GM19463 (cell line): ENCODE measurements at regions not wholly inside any gene's neighbourhood (a gene's known extent, or its start where the extent isn't known, plus 50 kb on each side); places are given as distances from the start of the nearest gene placed in this dataset.
"Not testable (repeated sequence)": the region's sequence is repeated elsewhere in the genome, so short reads cannot be mapped to it uniquely, and the experiment has no call there.

Source experiments
- ATAC-seq: cut with Tn5 transposase; IDR thresholded peaks from one replicate; pipeline ENCODE4 v1.9.1; 2021; ENCODE audit warnings: mild to moderate bottlenecking, moderate library complexity; ENCODE audit not compliant: unreplicated experiment

DNA sequence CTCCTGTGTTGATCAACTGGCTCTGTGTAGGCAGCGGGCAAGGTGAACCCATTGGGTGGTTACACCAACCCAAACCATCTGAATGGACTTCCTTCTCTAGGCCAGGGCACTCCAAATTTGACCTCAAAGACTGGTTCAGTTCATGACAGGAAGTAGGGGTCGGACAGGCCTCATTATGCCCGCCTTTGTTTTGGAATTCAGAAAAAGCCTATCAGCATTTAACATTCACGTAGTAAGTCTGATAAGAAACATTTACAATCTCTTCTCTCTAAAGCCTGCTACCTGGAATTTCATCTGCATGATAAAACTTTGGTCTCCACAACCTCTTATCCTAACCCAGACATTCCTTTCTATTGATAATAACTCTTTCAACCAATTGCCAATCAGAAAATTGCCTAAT is 97.1 kb upstream of the ETV3 start:
- no peak for ATAC-seq

DNA sequence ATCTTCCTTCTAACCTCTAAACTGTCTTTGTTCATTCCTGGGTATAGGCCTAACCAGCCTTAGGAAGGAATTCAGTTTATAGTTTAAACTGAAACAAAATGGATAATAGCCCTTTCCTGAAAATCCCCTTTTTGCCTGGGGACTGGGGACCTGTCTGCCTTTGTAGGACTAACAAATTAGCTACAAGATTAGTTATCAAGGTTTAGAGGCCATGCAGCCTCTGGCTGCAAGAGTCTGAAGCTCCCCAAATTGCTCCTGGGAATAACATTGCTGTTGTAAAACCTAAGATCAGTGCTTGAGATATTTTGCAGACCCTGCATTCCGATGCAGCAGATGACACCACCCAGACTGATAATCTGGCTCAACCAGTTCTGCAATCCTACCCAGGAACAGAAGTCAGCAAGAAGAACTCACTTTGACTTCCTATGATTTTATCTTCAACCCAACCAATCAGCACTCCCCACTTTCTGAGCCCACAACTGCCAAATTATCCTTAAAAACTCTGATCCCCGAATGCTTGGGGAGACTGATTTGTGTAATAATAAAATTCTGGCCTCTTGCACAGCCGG is 96.6 kb upstream of the ETV3 start:
- ATAC-seq = no peak

DNA sequence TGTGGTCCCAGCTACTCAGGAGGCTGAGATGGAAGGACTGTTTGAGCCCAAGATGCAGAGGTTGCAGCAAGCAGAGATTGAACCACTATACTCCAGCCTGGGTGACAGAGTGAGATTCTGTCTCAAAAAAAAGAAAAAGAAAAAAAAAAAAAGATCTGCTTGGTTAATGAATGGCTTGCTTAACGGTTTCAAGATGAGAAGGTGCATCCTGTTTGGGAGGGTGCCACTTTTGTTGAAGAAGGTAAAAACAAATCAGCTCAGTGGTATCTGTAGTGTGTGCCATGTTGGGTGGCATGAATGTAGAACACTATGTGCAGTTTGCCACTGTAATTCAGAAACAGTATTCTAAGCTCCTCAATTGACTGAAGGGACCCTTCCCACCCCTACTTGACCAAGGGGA is 94.9 kb upstream of the ETV3 start:
- peak; percentile 84 for ATAC-seq

DNA sequence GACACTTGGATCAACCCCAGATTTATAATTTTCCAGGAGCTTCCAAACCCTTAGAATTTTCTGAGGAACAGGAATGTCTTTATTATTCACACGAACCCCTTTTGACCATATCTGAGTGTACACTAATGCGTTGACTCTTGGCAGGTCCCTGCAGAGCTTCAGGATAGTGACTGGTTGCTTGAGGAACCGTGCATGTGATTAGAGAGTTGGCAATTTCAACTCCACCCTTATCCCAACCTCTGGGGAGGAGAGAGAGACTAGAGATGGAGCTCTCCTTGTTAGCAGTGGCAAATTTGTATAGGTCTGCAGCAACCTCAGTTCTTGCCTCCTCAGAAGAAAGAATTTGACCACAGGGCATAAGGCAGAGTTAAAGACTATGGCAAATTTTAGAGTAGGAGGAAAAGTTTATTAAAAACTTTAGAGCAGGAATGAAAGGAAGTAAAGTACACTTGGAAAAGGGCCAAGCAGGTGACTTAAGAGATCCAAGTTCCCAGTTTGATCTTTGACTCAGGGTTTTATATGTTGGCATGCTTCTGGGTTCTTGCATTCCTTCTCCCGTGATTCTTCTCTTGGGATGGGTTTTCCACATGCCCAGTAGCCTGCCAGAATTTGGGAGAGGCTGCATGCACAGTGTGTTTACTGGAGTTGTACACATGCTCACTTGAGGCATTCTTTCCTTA is 93.8 kb upstream of the ETV3 start:
- ATAC-seq = no peak

DNA sequence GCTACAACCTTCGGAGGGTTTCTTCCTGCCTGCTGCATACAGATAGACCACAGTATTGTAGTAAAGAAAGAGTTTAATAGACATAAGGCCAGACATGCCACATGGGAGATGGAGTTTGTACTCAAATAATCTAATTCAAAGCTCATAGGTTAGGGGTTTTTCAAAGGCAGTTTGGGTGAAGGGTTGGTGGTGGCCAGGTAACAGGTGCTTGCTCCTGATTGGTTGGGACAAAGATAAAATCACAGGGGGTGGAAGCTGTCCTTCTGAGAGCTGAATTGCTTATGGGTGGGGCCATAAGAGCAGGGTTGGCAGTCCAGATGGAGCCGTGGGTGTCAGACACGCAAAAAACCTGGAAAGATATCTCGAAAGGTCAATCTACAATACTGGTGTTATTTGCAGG is 92.3 kb upstream of the ETV3 start:
- no peak for ATAC-seq

DNA sequence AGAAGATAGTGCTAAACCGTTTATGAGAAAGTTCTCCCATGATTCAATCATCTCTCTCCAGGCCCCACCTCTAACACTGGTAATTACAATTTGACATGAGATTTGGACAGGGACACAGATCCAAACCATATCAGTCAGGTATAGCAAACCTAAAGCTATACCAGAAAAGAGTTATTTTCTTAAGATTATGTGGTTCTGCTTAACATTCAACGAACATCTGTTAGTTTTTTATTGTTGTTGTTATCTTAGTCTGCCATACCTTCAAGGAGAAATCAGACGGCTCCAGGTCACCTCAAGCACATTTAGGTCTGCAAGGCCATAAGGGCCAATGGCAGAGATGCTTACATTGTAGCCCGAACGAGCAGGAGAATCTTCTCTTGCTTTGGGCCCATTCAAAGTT is 89.5 kb upstream of the ETV3 start:
- no peak for ATAC-seq

DNA sequence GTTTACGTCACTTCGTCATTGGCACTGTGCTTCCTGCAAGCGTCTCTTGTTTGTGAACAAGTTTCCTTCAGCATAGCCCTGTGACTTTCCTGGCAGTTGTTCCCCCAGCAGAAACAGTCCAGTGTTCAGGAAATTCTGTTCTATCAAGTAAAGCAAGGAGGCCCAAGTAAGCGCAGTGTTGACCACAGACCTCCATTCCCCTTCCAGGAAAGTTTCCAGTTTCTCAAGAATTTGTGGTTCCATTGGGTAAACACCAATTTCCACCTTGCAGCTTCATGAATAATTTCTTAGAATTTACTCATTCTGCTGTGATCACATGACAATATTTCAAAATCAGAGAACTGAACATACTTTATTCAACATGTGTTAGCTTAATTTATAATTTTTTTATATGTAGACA is 88.5 kb upstream of the ETV3 start:
- no peak for ATAC-seq

DNA sequence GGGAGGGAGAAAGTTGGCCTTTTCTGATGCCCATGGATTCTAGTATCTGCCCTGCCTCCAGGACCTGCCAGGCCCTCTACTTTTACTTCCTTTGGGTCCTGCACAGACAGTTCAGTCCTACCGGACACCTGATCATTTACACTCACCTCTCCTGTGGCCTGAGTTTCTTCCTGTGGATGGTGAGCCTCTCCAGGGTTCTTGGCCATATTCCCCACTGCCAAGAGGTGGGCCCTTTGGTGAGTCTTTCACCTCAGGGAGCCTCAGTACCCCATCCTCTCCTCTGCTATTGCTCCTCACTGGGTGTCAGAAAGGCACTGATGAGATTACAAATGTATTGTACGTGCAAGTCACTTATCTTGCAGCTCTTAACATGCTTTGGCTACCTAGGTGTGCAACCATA is 81.4 kb upstream of the ETV3 start:
- ATAC-seq = no peak

DNA sequence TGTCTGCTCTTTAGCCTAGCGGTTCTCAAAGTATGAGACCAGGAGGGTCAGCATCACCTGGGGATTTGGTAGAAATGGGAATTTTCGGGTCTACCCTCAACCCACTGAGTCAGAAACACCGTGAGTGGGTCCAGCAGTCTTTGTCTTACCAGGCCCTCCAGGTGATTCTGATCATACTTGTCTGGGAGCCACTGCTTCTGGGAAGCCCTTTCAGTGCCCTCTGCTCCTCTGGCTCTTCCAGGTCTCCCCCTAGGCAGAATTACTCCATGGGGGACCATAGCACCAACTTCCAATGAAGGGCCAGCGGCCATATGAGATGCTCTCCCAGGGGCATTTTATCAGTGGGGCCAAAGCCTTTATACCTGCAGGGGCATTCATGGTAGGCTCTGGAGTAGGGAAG is 81.0 kb upstream of the ETV3 start:
- no peak for ATAC-seq

DNA sequence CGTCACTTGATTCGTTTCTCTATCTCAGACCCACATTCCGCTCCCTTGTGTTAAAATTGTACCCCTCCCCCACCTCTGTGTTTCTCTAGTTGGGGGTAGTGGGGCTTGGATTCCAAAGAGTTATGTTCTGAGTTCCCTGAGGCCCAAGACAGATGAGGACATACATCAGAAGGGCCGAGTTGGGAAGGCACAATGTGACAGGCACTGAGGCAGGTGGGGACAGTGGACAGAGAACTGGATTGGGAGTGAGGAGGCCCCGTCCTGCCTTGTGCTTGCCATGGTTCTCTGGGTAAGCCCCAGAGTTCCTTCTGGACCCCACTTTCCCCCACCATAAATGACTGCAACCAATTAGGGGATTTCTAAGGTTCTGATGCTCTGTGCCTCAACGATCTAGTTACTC is 80.5 kb upstream of the ETV3 start:
- no peak for ATAC-seq

DNA sequence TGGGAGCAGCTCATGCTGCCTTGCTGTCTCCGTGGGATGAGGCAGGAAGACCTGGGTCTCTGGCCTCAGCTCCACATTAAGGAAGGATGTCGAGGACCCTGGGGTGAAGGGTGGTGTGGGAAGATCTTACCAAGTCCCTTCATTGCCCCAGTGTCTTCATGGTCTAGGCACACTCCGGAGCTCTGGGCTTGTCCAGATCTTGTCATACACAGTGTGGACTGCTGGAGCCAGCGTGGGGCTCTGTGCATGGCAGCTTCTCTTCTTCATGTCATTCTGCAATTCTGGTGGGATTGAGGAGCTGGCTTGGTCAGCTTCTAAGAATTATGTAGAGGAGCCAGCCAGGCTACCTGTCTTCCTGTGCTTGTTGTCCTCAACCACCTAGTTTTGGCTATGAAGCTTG is 79.3 kb upstream of the ETV3 start:
- no peak for ATAC-seq

DNA sequence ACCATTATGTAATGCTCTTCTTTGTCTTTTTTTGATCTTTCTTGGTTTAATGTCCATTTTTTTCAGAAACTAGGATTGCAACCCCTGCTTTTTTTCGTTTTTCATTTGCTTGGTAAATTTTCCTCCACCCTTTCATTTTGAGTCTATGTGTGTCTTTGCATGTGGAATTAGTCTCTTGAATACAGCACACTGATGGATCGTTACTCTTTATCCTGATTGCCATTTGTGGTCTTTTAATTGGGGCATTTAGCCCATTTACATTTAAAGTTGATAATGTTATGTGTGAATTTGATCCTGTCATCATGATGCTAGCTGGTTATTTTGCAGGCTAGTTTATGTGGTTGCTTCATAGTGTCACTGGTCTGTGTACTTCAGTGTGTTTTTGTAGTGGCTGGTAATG is 75.6 kb upstream of the ETV3 start:
- ATAC-seq = no peak

DNA sequence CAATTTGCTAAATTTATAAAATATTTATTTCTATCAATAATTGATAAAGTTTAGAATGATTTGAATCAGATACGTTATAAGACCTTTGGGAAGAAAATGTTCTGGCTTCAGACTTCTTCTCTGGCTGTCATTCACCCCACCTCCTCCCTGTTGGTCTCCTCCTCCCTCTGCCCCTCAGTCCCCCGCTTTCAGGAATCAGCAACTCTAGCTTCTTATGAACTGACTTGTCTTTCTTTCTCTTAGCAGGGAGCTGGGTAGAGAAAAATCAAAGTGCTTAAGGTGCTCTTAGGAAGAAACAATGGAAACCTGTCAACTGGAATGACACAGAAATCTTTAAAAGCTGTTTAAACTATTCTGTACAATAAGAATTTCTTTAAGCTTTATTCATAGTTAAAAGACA is 71.3 kb upstream of the ETV3 start:
- ATAC-seq = no peak

DNA sequence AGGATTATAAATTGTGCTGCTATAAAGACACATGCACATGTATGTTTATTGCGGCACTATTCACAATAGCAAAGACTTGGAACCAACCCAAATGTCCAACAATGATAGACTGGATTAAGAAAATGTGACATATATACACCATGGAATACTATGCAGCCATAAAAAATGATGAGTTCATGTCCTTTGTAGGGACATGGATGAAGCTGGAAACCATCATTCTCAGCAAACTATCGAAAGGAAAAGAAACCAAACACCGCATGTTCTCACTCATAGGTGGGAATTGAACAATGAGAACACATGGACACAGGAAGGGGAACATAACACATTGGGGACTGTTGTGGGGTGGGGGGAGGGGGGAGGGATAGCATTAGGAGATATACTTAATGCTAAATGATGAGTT is 67.8 kb upstream of the ETV3 start:
- not testable (repeated sequence) for ATAC-seq

DNA sequence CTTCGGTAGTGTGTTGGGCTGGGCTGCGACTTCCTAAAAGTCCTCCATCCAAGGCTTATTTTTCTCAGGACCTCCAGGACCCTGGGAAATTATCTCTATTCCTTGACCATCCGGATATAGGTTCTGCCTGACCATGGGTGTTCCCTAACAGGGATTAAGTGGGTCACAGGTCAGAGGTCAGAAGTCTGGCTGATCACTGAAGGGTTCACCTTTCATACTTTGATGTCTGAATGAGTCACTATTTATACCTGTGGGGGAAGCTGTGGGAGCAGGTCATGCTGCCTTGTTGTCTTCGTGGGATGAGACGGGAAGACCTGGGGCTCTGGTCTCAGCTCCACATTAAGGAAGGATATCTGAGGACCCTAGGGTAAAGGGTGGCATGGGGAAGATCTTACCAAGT is 65.0 kb upstream of the ETV3 start:
- ATAC-seq = no peak

DNA sequence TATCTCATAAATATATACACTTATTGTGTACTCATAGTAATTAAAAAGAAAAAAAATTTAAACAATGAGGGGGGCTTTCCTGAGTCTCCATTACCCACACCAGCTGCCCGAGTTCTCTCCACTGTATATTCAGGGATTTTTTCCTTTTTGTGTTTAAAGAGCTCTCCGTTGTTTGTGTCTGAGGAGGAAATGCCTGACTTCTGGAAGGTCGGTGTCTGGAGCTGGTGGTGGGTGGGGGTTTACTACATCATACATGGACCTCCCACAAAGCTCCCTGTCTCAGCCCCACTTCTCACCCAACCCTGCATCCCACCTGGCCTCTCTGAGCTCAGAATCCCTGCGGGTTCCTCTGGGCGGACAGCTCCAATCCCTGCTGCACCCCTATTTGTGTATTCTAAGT is 64.1 kb upstream of the ETV3 start:
- no peak for ATAC-seq

DNA sequence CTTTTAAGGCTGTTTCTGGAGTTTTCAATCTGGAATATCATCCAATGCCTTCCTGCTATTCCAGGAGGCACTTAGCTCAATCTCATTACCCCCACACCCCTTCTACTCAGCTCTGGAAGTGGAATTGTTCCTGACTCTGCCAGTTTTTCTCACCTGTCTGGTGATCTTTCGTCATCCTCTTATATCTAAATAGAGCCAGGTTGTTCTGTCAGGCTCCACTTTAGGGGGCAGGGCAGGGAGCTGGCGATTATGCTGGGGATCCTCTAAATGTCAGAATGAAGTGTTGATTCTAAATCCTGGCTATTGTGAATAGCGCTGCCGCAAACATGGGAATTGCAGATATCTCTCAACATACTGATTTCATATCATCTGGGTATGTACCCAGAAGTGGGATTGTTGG is 63.6 kb upstream of the ETV3 start:
- ATAC-seq = no peak

DNA sequence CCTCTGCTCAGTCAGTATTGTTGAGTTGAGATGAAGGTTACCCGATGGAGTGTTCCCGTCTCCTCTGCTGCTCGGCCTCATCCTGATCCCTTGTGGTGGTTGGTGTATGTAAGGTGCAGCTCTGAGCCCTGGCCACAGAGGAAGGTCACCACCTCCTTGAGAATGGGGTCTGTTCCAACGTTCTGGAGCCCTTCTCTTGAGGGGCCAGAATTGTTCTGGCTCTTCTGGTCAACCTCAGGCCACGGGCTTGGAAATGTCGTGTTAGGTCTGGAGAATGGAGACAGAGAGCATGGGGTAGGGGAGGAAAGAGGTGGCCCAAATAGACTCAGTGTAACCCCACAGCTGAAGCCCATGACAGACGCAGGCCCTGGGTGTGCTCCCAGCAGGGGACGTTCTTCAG is 62.3 kb upstream of the ETV3 start:
- no peak for ATAC-seq

DNA sequence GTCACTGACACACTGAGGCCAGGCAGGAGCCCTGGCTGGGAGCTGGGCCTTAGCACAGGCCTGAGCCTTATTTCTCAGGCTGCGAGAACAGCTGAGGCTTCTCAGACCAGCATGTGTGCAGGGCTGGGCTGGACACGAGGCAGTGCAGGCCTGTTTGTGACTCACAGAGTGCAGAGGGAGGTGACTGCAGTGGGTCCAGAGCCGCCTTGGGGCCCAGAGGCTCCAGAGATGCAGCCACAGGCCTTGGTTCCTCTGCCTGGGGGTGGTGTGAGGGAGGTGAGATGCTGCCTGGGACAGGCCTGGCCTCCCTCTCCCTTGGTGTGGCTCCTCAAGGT is 61.2 kb upstream of the ETV3 start:
- ATAC-seq = no peak

DNA sequence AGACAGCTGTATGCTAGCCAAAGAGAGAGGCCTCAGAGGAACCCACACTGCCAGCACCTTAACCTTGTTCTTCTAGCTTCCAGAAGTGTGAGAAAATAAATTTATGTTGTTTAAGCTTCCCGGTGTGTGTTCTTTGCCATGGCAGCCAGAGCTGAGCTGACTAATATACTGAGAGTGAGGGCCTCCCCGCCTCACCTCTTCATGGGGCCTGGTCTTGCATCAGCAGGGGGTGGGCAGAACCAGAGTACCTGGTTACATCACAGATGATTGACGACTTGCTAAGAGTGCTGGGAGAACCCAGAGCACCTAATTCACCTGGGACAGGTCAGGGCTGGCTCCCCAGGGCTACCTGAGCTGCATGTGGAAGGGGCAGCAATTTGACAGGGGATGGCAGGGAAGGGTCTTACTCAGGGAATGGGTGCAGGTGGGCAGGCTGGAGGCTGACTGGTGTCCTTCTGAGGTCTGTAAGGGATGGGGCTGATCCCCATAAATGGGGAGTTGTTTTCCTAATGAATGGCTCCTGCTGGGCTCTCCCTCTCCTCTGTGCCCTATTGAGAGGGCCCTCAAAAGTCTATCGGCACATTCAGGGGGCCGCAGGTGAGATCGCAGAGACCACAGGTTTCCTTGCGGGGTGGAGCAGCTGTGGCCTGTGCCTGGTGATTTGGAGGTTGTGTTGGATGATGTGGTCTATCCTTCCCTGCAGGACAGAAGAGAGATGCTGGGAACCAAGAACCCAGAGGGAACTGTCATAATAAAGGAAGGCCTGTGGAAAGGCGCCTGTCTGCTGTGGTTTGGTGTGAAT is 60.6 kb upstream of the ETV3 start:
- no peak for ATAC-seq

DNA sequence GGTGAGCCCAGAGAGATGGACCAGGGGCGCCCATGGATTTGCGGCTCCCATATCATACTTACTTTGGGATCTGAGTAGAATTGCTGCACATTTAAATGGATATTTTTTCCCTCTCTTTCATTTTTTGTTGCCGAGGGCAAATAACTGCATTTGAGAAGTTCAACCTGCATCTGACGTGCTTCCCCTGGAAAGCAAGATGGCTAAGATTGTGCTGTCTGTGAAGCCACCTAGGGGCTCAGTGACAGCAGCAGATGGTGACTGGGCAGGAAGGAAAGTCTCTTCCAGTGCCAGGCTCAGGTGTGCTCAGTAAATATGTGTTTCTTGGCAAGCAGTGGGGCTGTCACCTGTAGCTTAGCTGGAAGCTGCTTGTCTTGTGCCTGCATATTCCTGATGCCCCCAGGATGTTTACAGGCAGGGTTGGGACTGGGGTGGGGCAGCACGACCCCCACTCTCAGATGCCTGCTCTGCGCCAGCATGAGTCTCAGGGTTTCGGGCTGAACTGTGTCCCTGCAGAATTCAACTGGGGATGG is 59.8 kb upstream of the ETV3 start:
- ATAC-seq = no peak
